K562 (cell line): ENCODE measurements at regions not wholly inside any gene's neighbourhood (a gene's known extent, or its start where the extent isn't known, plus 50 kb on each side); places are given as distances from the start of the nearest gene placed in this dataset.

Experiments used
- ATAC-seq: fragments of 200-7000 bp; cut with Tn5 transposase; 3 replicates; pipeline ENCODE4 v1.9.1; 2020; ENCODE audit warnings: moderate library complexity
- BruUV-seq: library from RNA; stranded (reverse); fragments of 400-500 nt; replicated peaks from 2 replicates; lab custom pipeline; 2021; lab: Mats Ljungman, UMichigan
- CTCF ChIA-PET: fragments of 300-600 bp; formaldehyde crosslinking; extraction: SDS; loops from one replicate; lab custom pipeline; 2021; ENCODE audit warnings: low intra/inter-chr PET ratio; lab: Yijun Ruan, JAX
- POLR2A ChIA-PET: fragments of 300-600, 350-650 bp; sonication (Branson Sonifier 250); formaldehyde crosslinking; extraction: SDS; loops from one replicate; lab custom pipeline; 2021; ENCODE audit warnings: antibody characterized with exemption, inconsistent platforms; lab: Yijun Ruan, JAX
- DNase-seq, 4 experiments: peaks; one replicate each; pipeline versions ENCODE4 v3.0.0 to v3.0.0-alpha.2; 2011 to 2018; ENCODE audit warnings: low spot score in 3 of 4, mixed read lengths in 3 of 4; ENCODE audit errors: extremely low read depth in 1 of 4
- FAIRE-seq: peaks from 2 replicates; lab custom pipeline; 2011; peaks lifted over from hg19 to GRCh38; lab: Jason Lieb, UNC
- H2AFZ ChIP-seq: 2 replicates; pipeline ENCODE4 v1.6.0; 2011; ENCODE audit warnings: low read depth, low read length, control low read depth, inconsistent platforms
- H3K27ac ChIP-seq: fragments of 200-600 bp; 3 replicates; pipeline ENCODE4 v1.8.0; 2011; ENCODE audit warnings: low read depth, mild to moderate bottlenecking, control low read depth, inconsistent platforms, low read length, moderate library complexity, mixed read lengths; ENCODE audit errors: extremely low read depth
- H3K27me3 ChIP-seq, 2 experiments: fragments of 300-600 bp in 1 of 2; 2 replicates in 1 of 2; 3 replicates in 1 of 2; pipeline versions ENCODE4 v1.6.0 to v1.8.0; 2011; ENCODE audit warnings: inconsistent platforms in 2 of 2, low read length in 2 of 2, mild to moderate bottlenecking in 1 of 2, mixed read lengths in 1 of 2, moderate library complexity in 1 of 2; ENCODE audit not compliant: control insufficient read depth in 2 of 2, insufficient read depth in 2 of 2
- H3K36me3 ChIP-seq: fragments of 300-600 bp; 3 replicates; pipeline ENCODE4 v1.8.0; 2011; ENCODE audit warnings: mild to moderate bottlenecking, low read length, inconsistent platforms; ENCODE audit not compliant: control insufficient read depth, insufficient read depth
- H3K4me1 ChIP-seq, 2 experiments: fragments of 200-600 bp in 1 of 2; replicated peaks in 1 of 2; 2 replicates in 1 of 2; 3 replicates in 1 of 2; pipeline versions ENCODE4 v1.5.1 to v1.8.0; 2011; ENCODE audit warnings: inconsistent platforms in 2 of 2, low read length in 2 of 2, mild to moderate bottlenecking in 1 of 2, mixed read lengths in 1 of 2, moderate library complexity in 1 of 2; ENCODE audit not compliant: control insufficient read depth in 2 of 2, insufficient read depth in 2 of 2
- H3K4me2 ChIP-seq: 2 replicates; pipeline ENCODE4 v1.6.1; 2011; ENCODE audit warnings: low read length, control low read depth, inconsistent platforms, mixed read lengths; ENCODE audit not compliant: insufficient read depth
- H3K4me3 ChIP-seq: fragments of 200-600 bp; sonication (generic), shearing (Covaris generic); 2 replicates; pipeline ENCODE4 v1.5.1; 2016; ENCODE audit warnings: control low read depth, inconsistent platforms
- H3K79me2 ChIP-seq: fragments of 200-600 bp; 3 replicates; pipeline ENCODE4 v1.8.0; 2011; ENCODE audit warnings: low read length, inconsistent platforms; ENCODE audit not compliant: control insufficient read depth, insufficient read depth
- H3K9ac ChIP-seq, 2 experiments: 2 replicates each; pipeline versions ENCODE4 v1.6.0 to v1.6.1; 2011; ENCODE audit warnings: low read depth in 2 of 2, low read length in 2 of 2, control low read depth in 1 of 2, inconsistent platforms in 1 of 2, mild to moderate bottlenecking in 1 of 2, mixed read lengths in 1 of 2; ENCODE audit not compliant: insufficient read depth in 1 of 2
- H3K9me1 ChIP-seq: one replicate; pipeline ENCODE4 v1.6.0; 2011; ENCODE audit warnings: inconsistent platforms, mild to moderate bottlenecking, low read length, moderate library complexity; ENCODE audit not compliant: control insufficient read depth, insufficient read depth
- H3K9me3 ChIP-seq: replicated peaks from 2 replicates; pipeline ENCODE4 v1.5.1; 2011; ENCODE audit warnings: low read depth, low read length, inconsistent platforms; ENCODE audit not compliant: control insufficient read depth, insufficient read depth
- H4K20me1 ChIP-seq: replicated peaks from 2 replicates; pipeline ENCODE4 v1.6.1; 2011; ENCODE audit warnings: low read length, inconsistent platforms, mixed read lengths; ENCODE audit not compliant: control insufficient read depth, insufficient read depth
- ASH1L ChIP-seq: fragments of 450-650 bp; IDR thresholded peaks from 2 replicates; pipeline ENCODE4 v1.6.1; 2018; ENCODE audit warnings: borderline replicate concordance, mild to moderate bottlenecking, low read depth; ENCODE audit not compliant: partially characterized antibody
- CTBP1 ChIP-seq: fragments of 450-650 bp; IDR thresholded peaks from 2 replicates; pipeline ENCODE4 v1.6.1; 2016; ENCODE audit warnings: borderline replicate concordance
- CXXC5 ChIP-seq: fragments of 250-450 bp; sonication (Bioruptor Pico); IDR thresholded peaks from 2 replicates; pipeline ENCODE4 v1.8.0; 2022; ENCODE audit warnings: inconsistent platforms, mild to moderate bottlenecking, moderate library complexity
- DPF2 ChIP-seq: fragments of 450-650 bp; IDR thresholded peaks from 2 replicates; pipeline ENCODE4 v1.6.1; 2016
- FOXM1 ChIP-seq, 2 experiments: fragments of 450-650 bp in 1 of 2; sonication (generic) in 1 of 2; formaldehyde crosslinking in 1 of 2; IDR thresholded peaks; 2 replicates each; pipeline versions ENCODE4 v1.6.1 to v1.9.0; 2017 to 2022; ENCODE audit warnings: low read depth in 2 of 2, mild to moderate bottlenecking in 2 of 2, missing genetic modification reagents in 1 of 2, moderate library complexity in 1 of 2
- HNRNPLL ChIP-seq: fragments of 200-400 bp; formaldehyde crosslinking; IDR thresholded peaks from 2 replicates; pipeline ENCODE4 v1.6.1; 2017; ENCODE audit warnings: low read length, low read depth, mild to moderate bottlenecking; ENCODE audit not compliant: poor library complexity, severe bottlenecking
- HNRNPUL1 ChIP-seq: fragments of 200-400 bp; formaldehyde crosslinking; IDR thresholded peaks from 2 replicates; pipeline ENCODE4 v1.6.1; 2017; ENCODE audit warnings: low read length
- HSF4 ChIP-seq: fragments of 250-450 bp; sonication (Bioruptor Pico); IDR thresholded peaks from 2 replicates; pipeline ENCODE4 v2.1.2; 2022; ENCODE audit warnings: mild to moderate bottlenecking, moderate library complexity, borderline replicate concordance
- KLF10 ChIP-seq: fragments of 250-450 bp; sonication (Bioruptor Pico); IDR thresholded peaks from 2 replicates; pipeline ENCODE4 v1.6.1; 2021; ENCODE audit warnings: matching md5 sums
- NELFE ChIP-seq: IDR thresholded peaks from 2 replicates; pipeline ENCODE4 v1.6.1; 2011; ENCODE audit warnings: mild to moderate bottlenecking; ENCODE audit not compliant: insufficient read depth, insufficient read length
- NFE2L1 ChIP-seq: fragments of 450-650 bp; IDR thresholded peaks from 2 replicates; pipeline ENCODE4 v1.6.1; 2016; ENCODE audit warnings: missing genetic modification characterization, low read depth, mild to moderate bottlenecking, missing compliant biosample characterization, moderate library complexity, borderline replicate concordance
- PHB2 ChIP-seq: fragments of 450-650 bp; IDR thresholded peaks from 2 replicates; pipeline ENCODE4 v1.6.1; 2017; ENCODE audit warnings: low read depth
- PHF21A ChIP-seq: fragments of 450-650 bp; IDR thresholded peaks from 2 replicates; pipeline ENCODE4 v1.6.1; 2017; ENCODE audit warnings: low read depth, borderline replicate concordance
- SUPT5H ChIP-seq: fragments of 450-650 bp; IDR thresholded peaks from 2 replicates; pipeline ENCODE4 v1.6.1; 2016
- TAF15 ChIP-seq: fragments of 200-400 bp; formaldehyde crosslinking; IDR thresholded peaks from 2 replicates; pipeline ENCODE4 v1.6.1; 2017; ENCODE audit warnings: mild to moderate bottlenecking, low read depth, low read length, moderate library complexity
- ZNF224 ChIP-seq: sonication (generic); formaldehyde crosslinking; IDR thresholded peaks from 2 replicates; pipeline ENCODE4 v1.8.0; 2022; ENCODE audit warnings: mild to moderate bottlenecking, missing genetic modification reagents
- ZNF695 ChIP-seq: fragments of 450-650 bp; formaldehyde crosslinking; IDR thresholded peaks from 2 replicates; pipeline ENCODE4 v1.4.0; 2020; ENCODE audit warnings: mild to moderate bottlenecking, moderate library complexity
- ZNF780A ChIP-seq: fragments of 250-450 bp; sonication (Bioruptor Pico); IDR thresholded peaks from 2 replicates; pipeline ENCODE4 v1.5.0; 2021; ENCODE audit warnings: mild to moderate bottlenecking
- WGBS: fragments of 100-300 bp; shearing (Covaris generic); methylation state at CpG from one replicate; pipeline ENCODE4 v1.1.6; 2016; ENCODE audit warnings: low coverage, mixed read lengths; ENCODE audit not compliant: insufficient coverage; ENCODE audit errors: missing lambda C conversion rate; 5-methylcytosine and 5-hydroxymethylcytosine counted together
- in situ Hi-C: fragments of 300-500 bp; cut with MboI; formaldehyde crosslinking; loops from 4 replicates; pipeline ENCODE4 v1.15.0; 2018; ENCODE audit warnings: inconsistent platforms, mixed read lengths
- intact Hi-C: fragments of 100-400 bp; cut with micrococcal nuclease; formaldehyde crosslinking; loops from 2 replicates; pipeline ENCODE4 v1.14.2; 2022
- TF ChIP-seq, protein P1 (sequence below): fragments of 450-650 bp; IDR thresholded peaks from 2 replicates; pipeline ENCODE4 v1.6.1; 2018; ENCODE audit warnings: mild to moderate bottlenecking, low read depth; ENCODE audit not compliant: partially characterized antibody

DNA sequence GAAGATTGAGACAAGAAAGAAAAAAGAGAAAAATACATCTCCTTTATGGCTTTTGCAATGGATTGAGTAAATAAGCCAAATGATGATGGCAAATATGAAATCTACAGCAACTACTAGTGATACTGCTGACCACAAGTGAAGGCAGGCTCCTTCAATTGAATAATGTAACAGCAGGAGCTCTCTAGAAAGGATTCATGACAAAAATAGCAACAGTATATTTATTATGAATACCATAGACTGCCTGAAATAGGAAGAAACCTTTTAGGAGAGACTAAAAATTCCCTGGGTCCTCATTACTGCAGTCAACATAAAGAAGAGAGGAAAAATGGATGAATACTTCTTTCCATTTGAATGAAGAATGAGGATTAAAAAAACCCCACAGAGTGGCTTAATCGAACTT, 306.8 kb upstream of the ANXA10 start:
- no peak for FAIRE-seq
- ATAC-seq, result no peak
- 5% methylated on average over 1 of the region's 1 CpG for WGBS
- no peak overlapping the region for H3K9ac ChIP-seq
- BruUV-seq, result no TSS peak
- H3K4me2 ChIP-seq, result no peak overlapping the region
- H3K27ac ChIP-seq, result no peak overlapping the region
- intact Hi-C loops (no loop called here), in situ Hi-C loops (no loop called here)
- H3K9me1 ChIP-seq, result no peaks in the 10 kb centered on the region
- POLR2A ChIA-PET, result no interaction called here
- no peak overlapping the region for H3K4me3 ChIP-seq
- H3K27me3 ChIP-seq, result no peaks in the 10 kb centered on the region
- no peak for DNase-seq
- CTCF ChIA-PET, result no interaction called here
- no peaks in the 10 kb centered on the region for H3K4me1 ChIP-seq
- TF ChIP-seq SUPT5H (no peak), NELFE (no peak), PHB2 (no peak), HNRNPUL1 (no peak), ZNF695 (CRISPR knock-in tag) (no peak), KLF10 (no peak), DPF2 (no peak), ZNF224 (CRISPR knock-in tag) (no peak), CTBP1 (no peak), PHF21A (no peak)
- H4K20me1 ChIP-seq, result no peaks in the 10 kb centered on the region
- no peaks in the 10 kb centered on the region for H3K9me3 ChIP-seq
- H2AFZ ChIP-seq, result no peak overlapping the region
- H3K79me2 ChIP-seq, result no peaks in the 10 kb centered on the region
- H3K36me3 ChIP-seq, result no peaks in the 10 kb centered on the region

DNA sequence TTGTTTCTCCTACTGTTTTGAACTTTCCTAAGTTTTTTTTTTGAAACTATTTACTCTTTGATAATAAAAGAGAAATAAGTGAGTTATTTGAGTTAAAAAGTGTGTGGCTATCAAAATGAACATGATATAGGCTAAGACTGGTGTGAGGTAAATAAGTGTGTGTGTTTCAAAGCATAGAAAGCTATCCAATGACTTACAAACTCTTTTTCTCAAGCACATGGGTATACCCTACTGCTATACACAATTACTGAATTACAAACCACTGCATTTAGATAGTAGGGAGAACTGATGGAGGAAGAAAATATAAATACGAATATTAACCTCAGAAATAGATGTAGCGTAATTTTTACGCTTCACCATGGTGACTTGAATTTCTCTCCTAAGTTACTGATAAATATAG, 305.8 kb upstream of the ANXA10 start:
- CTCF ChIA-PET, result no interaction called here
- Histone ChIP-seq H3K4me3 (no peak overlapping the region), H4K20me1 (no peaks in the 10 kb centered on the region), H3K27ac (no peak overlapping the region), H3K9me3 (no peaks in the 10 kb centered on the region), H3K4me2 (no peak overlapping the region), H3K9me1 (no peaks in the 10 kb centered on the region), H3K36me3 (no peaks in the 10 kb centered on the region), H2AFZ (no peak overlapping the region), H3K9ac (no peak overlapping the region), H3K4me1 (no peaks in the 10 kb centered on the region), H3K27me3 (no peaks in the 10 kb centered on the region), H3K79me2 (no peaks in the 10 kb centered on the region)
- DNase-seq (no peak), FAIRE-seq (no peak), ATAC-seq (no peak)
- WGBS, result 4% methylated on average over 3 of the region's 3 CpGs
- POLR2A ChIA-PET, result no interaction called here
- in situ Hi-C loops (no loop called here), intact Hi-C loops (no loop called here)
- BruUV-seq, result no TSS peak
- TF ChIP-seq HSF4 (CRISPR knock-in tag) (no peak), ASH1L (no peak), FOXM1 (IDR thresholded peaks at IDR 0.05; ENCODE audit: low read depth) (no peak), FOXM1 (CRISPR knock-in tag; IDR thresholded peaks at IDR 0.05; ENCODE audit: low read depth) (no peak), CXXC5 (CRISPR knock-in tag) (no peak), TAF15 (no peak), HNRNPLL (no peak), ZNF780A (CRISPR knock-in tag) (no peak), NFE2L1 (tag) (no peak)
- TF ChIP-seq, protein P1, sequence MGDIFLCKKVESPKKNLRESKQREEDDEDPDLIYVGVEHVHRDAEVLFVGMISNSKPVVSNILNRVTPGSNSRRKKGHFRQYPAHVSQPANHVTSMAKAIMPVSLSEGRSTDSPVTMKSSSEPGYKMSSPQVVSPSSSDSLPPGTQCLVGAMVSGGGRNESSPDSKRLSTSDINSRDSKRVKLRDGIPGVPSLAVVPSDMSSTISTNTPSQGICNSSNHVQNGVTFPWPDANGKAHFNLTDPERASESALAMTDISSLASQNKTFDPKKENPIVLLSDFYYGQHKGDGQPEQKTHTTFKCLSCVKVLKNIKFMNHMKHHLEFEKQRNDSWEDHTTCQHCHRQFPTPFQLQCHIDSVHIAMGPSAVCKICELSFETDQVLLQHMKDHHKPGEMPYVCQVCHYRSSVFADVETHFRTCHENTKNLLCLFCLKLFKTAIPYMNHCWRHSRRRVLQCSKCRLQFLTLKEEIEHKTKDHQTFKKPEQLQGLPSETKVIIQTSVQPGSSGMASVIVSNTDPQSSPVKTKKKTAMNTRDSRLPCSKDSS, result no peak
